Right ventricle myocardium inferior (tissue), 1 donor: ENCODE measurements at regions not wholly inside any gene's neighbourhood (a gene's known extent, or its start where the extent isn't known, plus 50 kb on each side); places are given as distances from the start of the nearest gene placed in this dataset.
"Not testable (repeated sequence)": the region's sequence is repeated elsewhere in the genome, so short reads cannot be mapped to it uniquely, and the experiment has no call there.

Experiments
- ATAC-seq: fragments of 200-7000 bp; cut with Tn5 transposase; one replicate; pipeline ENCODE4 v1.9.1; 2020; ENCODE audit warnings: mild to moderate bottlenecking, moderate library complexity
- DNase-seq: peaks from one replicate; pipeline ENCODE4 v3.0.0; 2021; ENCODE audit errors: missing footprints
- intact Hi-C: fragments of 100-400 bp; cut with DNase I; formaldehyde crosslinking; loops from one replicate; pipeline ENCODE4 v1.11.0; 2022
- donor health status: DM: no; HTN: yes; CAD: no; lungs with severe emphysema.

- intact Hi-C loops: no loop called here
- DNase-seq (peak; percentile 88), ATAC-seq (peak; percentile 94)
These were observed 83.2 kb upstream of the HMGA2 start for GRCh38 chr12:65740873-65741600.

- ATAC-seq (peak; percentile 31), DNase-seq (no peak)
- intact Hi-C loops: no loop called here
These were observed 82.6 kb upstream of the HMGA2 start for GRCh38 chr12:65741656-65742017.

- intact Hi-C loops: no loop called here
- ATAC-seq (peak; percentile 50), DNase-seq (no peak)
These were observed 82.0 kb upstream of the HMGA2 start for GRCh38 chr12:65742018-65743010.

- ATAC-seq, intact Hi-C loops, DNase-seq: not testable (repeated sequence)
These were observed 79.9 kb upstream of the HMGA2 start for GRCh38 chr12:65744236-65744840.

- no peak for DNase-seq
- no peak for ATAC-seq
- intact Hi-C loops: no loop called here
These were observed 76.9 kb upstream of the HMGA2 start for GRCh38 chr12:65747338-65747737.

- ATAC-seq: no peak
- intact Hi-C loops: no loop called here
- no peak for DNase-seq
These were observed 76.0 kb upstream of the HMGA2 start for GRCh38 chr12:65748332-65748731.

GRCh38 chr12:65754290-65754689 lies 70.0 kb upstream of the HMGA2 start:
- no peak for ATAC-seq
- intact Hi-C loops: no loop called here
- DNase-seq: no peak

- ATAC-seq (no peak), DNase-seq (no peak)
- intact Hi-C loops: no loop called here
These were observed 69.3 kb upstream of the HMGA2 start for GRCh38 chr12:65754744-65755595.

GRCh38 chr12:65755596-65755978 lies 68.7 kb upstream of the HMGA2 start:
- ATAC-seq (no peak), DNase-seq (no peak)
- intact Hi-C loops: no loop called here

- ATAC-seq (no peak), DNase-seq (no peak)
- intact Hi-C loops: no loop called here
These were observed 68.0 kb upstream of the HMGA2 start for GRCh38 chr12:65756267-65756666.

- DNase-seq (no peak), ATAC-seq (no peak)
- intact Hi-C loops: no loop called here
These were observed 67.2 kb upstream of the HMGA2 start for GRCh38 chr12:65756956-65757511.

GRCh38 chr12:65758401-65758800 lies 65.9 kb upstream of the HMGA2 start:
- intact Hi-C loops: no loop called here
- no peak for DNase-seq
- ATAC-seq: no peak

- no peak for ATAC-seq
- intact Hi-C loops: no loop called here
- no peak for DNase-seq
These were observed 64.5 kb upstream of the HMGA2 start for GRCh38 chr12:65759735-65760134.

- intact Hi-C loops: no loop called here
- DNase-seq (no peak), ATAC-seq (no peak)
These were observed 63.0 kb upstream of the HMGA2 start for GRCh38 chr12:65761301-65761700.

- no peak for ATAC-seq
- intact Hi-C loops: no loop called here
- DNase-seq: no peak
These were observed 60.0 kb upstream of the HMGA2 start for GRCh38 chr12:65764325-65764724.

GRCh38 chr12:65765436-65765813 lies 58.9 kb upstream of the HMGA2 start:
- ATAC-seq (no peak), DNase-seq (no peak)
- intact Hi-C loops: no loop called here

- DNase-seq (no peak), ATAC-seq (no peak)
- intact Hi-C loops: no loop called here
These were observed 54.4 kb upstream of the HMGA2 start for GRCh38 chr12:65769880-65770279.
